Keratinocyte (primary cell): ENCODE measurements at regions not wholly inside any gene's neighbourhood (a gene's known extent, or its start where the extent isn't known, plus 50 kb on each side); places are given as distances from the start of the nearest gene placed in this dataset.

Source experiments
- EZH2 ChIP-seq: IDR thresholded peaks from one replicate; pipeline ENCODE4 v1.6.1; 2012; ENCODE audit warnings: inconsistent platforms, mild to moderate bottlenecking, low read length, moderate library complexity
- TF ChIP-seq, protein P1 (sequence below), 3 experiments: IDR thresholded peaks in 1 of 3; conservative IDR thresholded peaks in 1 of 3; optimal IDR thresholded peaks in 1 of 3; 2 replicates in 2 of 3; 3 replicates in 1 of 3; pipeline versions ENCODE3 to v1.5.1; 2011; ENCODE audit warnings: low read length in 3 of 3, mild to moderate bottlenecking in 3 of 3, moderate library complexity in 2 of 3, control low read depth in 1 of 3, inconsistent platforms in 1 of 3; ENCODE audit not compliant: insufficient read depth in 2 of 3; ENCODE audit errors: extremely low read depth in 1 of 3

DNA sequence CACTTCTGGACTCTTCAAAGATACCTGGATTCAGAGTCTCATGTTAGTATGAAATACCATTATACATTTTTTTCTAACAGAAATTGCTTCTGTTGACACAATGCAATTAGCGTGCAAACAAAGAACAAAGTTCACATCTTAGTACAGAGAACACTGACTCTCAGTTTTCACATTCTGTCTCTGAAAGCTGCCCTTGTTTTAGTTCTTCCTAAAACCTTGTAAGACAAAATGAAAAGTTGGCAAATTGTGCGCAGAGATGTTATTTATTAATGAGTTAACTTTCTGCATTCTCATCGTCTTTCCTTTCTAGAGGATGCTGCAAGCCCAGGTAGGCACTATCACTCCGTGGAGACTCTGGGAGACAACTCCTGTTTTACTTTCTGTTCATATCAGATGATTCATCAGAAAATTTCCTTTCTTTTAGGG is 377.3 kb upstream of the POU3F3 start:
- TF ChIP-seq, protein P1, sequence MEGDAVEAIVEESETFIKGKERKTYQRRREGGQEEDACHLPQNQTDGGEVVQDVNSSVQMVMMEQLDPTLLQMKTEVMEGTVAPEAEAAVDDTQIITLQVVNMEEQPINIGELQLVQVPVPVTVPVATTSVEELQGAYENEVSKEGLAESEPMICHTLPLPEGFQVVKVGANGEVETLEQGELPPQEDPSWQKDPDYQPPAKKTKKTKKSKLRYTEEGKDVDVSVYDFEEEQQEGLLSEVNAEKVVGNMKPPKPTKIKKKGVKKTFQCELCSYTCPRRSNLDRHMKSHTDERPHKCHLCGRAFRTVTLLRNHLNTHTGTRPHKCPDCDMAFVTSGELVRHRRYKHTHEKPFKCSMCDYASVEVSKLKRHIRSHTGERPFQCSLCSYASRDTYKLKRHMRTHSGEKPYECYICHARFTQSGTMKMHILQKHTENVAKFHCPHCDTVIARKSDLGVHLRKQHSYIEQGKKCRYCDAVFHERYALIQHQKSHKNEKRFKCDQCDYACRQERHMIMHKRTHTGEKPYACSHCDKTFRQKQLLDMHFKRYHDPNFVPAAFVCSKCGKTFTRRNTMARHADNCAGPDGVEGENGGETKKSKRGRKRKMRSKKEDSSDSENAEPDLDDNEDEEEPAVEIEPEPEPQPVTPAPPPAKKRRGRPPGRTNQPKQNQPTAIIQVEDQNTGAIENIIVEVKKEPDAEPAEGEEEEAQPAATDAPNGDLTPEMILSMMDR (optimal IDR thresholded peaks at IDR 0.05 in 1 of 3, IDR thresholded peaks at IDR 0.05 in 1 of 3, conservative IDR thresholded peaks at IDR 0.05 in 1 of 3; ENCODE audit: extremely low read depth in 1 of 3, insufficient read depth in 2 of 3, low read length in 3 of 3) = no peak
- TF ChIP-seq EZH2 = no peak
